HG03378 (cell line): ENCODE measurements at regions not wholly inside any gene's neighbourhood (a gene's known extent, or its start where the extent isn't known, plus 50 kb on each side); places are given as distances from the start of the nearest gene placed in this dataset.

Experiments used
- ATAC-seq: cut with Tn5 transposase; IDR thresholded peaks from one replicate; pipeline ENCODE4 v1.9.1; 2021; ENCODE audit warnings: mild to moderate bottlenecking, moderate library complexity; ENCODE audit not compliant: unreplicated experiment

DNA sequence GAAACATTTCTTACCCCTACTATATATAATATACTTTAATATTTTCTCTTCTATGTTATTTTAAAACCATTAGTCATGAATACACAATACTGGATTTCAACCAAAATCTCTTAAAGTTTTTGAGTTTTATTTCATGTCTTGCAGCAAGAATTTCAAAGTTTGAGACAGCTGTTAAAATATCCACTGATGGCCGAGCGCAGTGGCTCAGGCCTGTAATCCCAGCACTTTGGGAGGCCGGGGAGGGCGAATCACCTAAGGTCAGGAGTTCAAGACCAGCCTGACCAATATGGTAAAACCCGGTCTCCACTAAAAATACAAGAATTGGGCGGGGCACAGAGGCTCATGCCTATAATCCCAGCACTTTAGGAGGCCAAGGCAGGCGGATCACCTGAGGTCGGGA lies 59.7 kb upstream of the DAPK1 start:
- ATAC-seq, result no peak

DNA sequence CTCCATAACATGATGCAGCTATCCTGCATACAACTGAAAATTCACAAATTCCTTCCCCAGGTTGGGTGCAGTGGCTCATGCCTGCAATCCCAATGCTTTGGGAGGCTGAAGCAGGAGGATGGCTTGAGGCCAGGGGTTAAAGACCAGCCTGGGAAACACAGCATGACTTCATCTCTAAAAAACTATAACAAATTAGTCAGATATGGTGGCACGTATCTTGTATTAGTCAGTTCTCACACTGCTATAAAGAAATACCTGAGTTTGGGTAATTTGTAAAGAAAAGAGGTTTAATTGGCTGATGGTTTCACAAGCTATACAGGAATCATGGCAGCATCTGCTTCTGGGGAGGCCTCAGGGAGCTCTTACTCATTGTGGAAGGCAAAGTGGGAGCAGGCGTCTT lies 56.4 kb upstream of the DAPK1 start:
- ATAC-seq, result no peak

DNA sequence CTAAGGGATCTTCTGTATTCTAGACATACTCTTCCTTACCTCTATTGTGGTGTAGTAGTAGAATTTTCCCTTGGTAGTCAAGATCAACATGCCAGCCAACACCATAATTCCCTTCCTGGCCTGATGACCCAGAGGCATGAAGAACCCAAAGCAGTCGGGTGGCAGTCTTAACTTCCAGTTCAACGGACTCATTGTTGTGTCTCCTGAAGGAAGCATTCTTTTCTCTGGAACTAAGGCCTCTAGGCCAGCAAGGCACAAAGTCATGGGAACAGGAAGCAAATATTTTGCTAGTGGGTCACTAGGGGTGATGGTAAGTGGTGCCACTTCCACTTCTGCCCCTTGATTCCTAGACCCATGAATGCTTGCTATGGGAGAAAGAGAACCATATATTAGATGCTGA lies 55.2 kb upstream of the DAPK1 start:
- ATAC-seq, result no peak

DNA sequence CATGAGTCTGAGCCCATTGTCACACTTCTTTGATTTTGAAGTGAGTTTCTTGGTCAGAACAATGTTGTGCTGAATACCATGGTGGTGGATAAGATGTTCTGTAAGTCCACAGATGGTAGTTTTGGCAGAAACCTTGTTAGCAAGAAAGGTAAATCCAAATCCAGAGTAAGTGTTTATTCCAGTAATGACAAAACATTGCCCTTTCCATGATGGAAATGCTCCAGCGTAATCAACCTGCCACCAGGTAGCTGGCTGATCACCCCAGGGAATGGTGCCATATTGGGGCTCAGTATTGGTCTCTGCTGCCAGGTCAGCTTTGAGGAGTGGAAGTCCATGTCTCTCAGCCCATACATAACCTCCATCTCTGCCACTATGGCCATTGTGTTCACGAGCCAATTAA lies 54.7 kb upstream of the DAPK1 start:
- no peak for ATAC-seq

DNA sequence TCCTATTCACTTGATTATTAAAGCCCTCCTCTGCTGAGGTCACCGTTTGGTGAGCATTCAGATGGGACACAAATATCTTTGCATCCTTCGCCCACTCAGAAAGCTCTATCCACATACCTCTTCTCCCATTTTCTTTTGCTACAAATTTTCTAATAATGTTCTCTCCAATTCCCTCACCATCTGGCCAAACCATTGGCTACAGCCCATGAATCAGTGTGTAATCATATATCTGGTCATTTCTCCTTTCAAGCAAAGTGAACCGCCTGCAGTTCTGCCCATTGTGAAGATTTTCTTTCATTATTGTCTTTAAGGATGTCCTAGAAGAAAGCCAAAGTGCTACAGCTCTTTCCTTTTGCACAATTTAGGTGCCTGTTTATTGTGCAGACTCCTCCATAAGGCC lies 54.2 kb upstream of the DAPK1 start:
- ATAC-seq, result no peak

DNA sequence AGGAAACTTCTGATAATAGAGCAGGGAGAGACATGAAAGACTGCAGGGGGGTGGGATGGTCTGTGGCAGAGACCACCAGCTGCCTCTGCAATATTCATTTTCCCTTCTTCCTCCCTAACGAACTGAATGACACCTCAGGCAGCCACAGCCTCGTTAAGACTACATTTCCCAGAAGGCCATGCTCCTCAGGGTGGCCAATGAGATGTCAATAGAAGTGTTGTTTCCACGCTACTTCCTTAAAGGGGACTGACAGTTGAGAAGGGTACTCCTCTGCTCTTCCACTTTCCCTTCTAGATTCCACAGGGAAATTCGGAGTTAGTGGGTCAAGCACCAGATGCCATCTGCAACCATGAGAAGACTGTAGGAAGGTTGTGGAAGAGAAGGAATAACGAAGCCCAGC lies 52.0 kb upstream of the DAPK1 start:
- peak; percentile 73 for ATAC-seq

DNA sequence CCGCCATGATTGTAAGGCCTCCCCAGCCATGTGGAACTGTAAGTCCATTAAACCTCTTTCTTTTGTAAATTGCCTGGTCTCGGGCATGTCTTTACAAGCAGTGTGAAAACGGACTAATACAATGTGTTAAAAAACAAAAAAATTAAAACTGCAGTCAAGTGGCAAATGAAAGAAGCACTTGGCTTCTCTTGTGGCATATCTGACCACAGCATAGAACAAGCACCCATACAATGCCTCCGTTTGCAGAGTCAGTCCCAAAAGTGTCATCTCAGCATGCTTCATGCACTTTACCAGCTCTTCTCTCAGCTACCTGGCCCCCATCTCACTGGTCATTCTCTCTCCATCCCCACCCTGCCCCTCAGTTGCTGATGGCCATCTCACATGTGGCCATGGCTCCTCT lies 51.1 kb upstream of the DAPK1 start:
- no peak for ATAC-seq

DNA sequence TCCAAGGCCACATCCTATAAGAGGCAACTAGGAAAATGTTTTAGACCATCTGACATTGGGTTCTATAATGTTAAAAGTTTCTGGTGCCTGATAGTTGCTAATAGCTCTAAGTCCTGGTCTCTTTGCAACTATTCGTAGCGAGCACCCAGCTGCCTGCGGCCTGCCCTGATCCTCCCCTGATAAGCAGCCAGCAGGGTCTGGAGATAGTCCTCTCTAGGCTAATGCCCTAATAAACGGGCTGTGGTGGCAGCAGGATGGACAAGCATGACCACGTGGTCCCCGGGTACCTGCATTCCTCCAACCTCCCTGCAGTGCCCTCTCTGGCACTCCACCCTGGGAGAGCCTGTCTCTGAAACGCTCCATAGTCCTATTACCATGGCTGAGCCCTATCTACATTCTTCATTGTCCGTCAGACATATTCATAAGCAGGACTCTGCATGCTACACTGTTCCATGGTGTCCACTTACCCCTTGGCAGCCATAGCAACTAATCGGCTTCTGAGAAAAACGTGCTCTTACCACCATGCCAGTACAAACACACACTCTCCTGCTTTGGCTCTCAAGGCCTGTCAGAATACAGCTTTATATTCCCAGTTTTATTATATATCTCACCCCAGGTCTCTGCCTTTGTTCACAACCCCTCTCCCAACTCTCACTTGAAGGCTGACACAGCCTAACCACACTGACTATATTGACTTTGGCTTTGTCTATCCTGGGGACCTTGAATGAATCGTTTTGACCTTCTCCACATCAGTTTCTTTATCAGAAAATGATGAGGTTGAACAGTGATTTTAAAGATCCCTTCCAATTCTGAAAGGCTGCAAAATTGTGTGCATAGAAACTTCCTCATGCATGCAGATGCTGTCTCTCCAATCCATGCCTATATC lies 49.9 kb upstream of the DAPK1 start:
- no peak for ATAC-seq
